ENCODE measurements at regions not wholly inside any gene's neighbourhood (a gene's known extent, or its start where the extent isn't known, plus 50 kb on each side); places are given as distances from the start of the nearest gene placed in this dataset.

- Histone ChIP-seq H3K4me1 (ENCODE audit: low read length) (no peaks in the 10 kb centered on the region), H3K9ac (ENCODE audit: low read length) (no peak overlapping the region), H4K20me1 (ENCODE audit: insufficient read depth, low read length) (no peaks in the 10 kb centered on the region), H3K27me3 (ENCODE audit: low read depth, low read length) (no peaks in the 10 kb centered on the region), H3K79me2 (ENCODE audit: low read length) (no peaks in the 10 kb centered on the region), H3K27ac (ENCODE audit: low read length) (no peak overlapping the region), H3K9me3 (ENCODE audit: insufficient read depth, low read length) (no peaks in the 10 kb centered on the region), H3K4me3 (ENCODE audit: low read length) (no peak overlapping the region), H3K36me3 (replicated peaks; ENCODE audit: low read depth, low read length) (no peaks in the 10 kb centered on the region), H3K4me2 (ENCODE audit: low read length) (no peak overlapping the region), H2AFZ (ENCODE audit: low read depth, low read length) (no peak overlapping the region)
- TF ChIP-seq EZH2phosphoT487 (IDR thresholded peaks at IDR 0.05; ENCODE audit: low read depth) = no peak
- TF ChIP-seq CTCF (IDR thresholded peaks at IDR 0.05; ENCODE audit: low read depth, low read length) = no peak
Observed at GRCh38 chr11:128209138-128209435, 378.3 kb downstream of the ETS1 start.

GRCh38 chr11:128208329-128209137 is 378.8 kb downstream of the ETS1 start:
- H2AFZ ChIP-seq (ENCODE audit: low read depth, low read length) = no peak overlapping the region
- H3K79me2 ChIP-seq (ENCODE audit: low read length) = no peaks in the 10 kb centered on the region
- H3K27ac ChIP-seq (ENCODE audit: low read length) = no peak overlapping the region
- H4K20me1 ChIP-seq (ENCODE audit: insufficient read depth, low read length) = no peaks in the 10 kb centered on the region
- H3K4me3 ChIP-seq (ENCODE audit: low read length) = no peak overlapping the region
- no peaks in the 10 kb centered on the region for H3K9me3 ChIP-seq (ENCODE audit: insufficient read depth, low read length)
- H3K4me2 ChIP-seq (ENCODE audit: low read length) = no peak overlapping the region
- no peak overlapping the region for H3K9ac ChIP-seq (ENCODE audit: low read length)
- H3K4me1 ChIP-seq (ENCODE audit: low read length) = no peaks in the 10 kb centered on the region
- TF ChIP-seq CTCF (IDR thresholded peaks at IDR 0.05; ENCODE audit: low read depth, low read length) = no peak
- TF ChIP-seq EZH2phosphoT487 (IDR thresholded peaks at IDR 0.05; ENCODE audit: low read depth) = no peak
- H3K36me3 ChIP-seq (replicated peaks; ENCODE audit: low read depth, low read length) = no peaks in the 10 kb centered on the region
- H3K27me3 ChIP-seq (ENCODE audit: low read depth, low read length) = no peaks in the 10 kb centered on the region

DNA sequence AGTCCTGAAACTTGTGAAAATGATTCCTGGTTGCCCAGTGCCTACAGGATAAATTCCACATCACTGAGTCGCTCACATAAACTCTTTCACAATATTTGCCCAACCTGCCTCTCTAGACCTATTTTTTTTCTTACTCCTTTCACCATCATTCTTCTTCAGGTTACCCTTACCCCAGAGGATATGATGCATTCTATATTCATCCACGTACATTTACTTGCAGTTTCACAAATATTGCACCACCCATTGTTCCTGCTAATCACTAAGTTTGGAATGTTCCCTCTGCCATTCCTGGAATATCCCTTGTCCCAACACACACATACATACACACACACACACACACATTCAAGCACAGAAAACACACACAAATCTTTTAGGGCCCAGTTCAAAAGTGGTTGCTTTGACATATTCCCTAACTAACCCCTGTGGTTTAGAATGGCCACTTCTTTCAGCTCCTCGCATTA is 379.5 kb downstream of the ETS1 start:
- no peaks in the 10 kb centered on the region for H4K20me1 ChIP-seq (ENCODE audit: insufficient read depth, low read length)
- no peaks in the 10 kb centered on the region for H3K27me3 ChIP-seq (ENCODE audit: low read depth, low read length)
- H2AFZ ChIP-seq (ENCODE audit: low read depth, low read length) = no peak overlapping the region
- no peak overlapping the region for H3K9ac ChIP-seq (ENCODE audit: low read length)
- H3K4me3 ChIP-seq (ENCODE audit: low read length) = no peak overlapping the region
- H3K79me2 ChIP-seq (ENCODE audit: low read length) = no peaks in the 10 kb centered on the region
- TF ChIP-seq EZH2phosphoT487 (IDR thresholded peaks at IDR 0.05; ENCODE audit: low read depth) = no peak
- TF ChIP-seq CTCF (IDR thresholded peaks at IDR 0.05; ENCODE audit: low read depth, low read length) = no peak
- H3K4me2 ChIP-seq (ENCODE audit: low read length) = no peak overlapping the region
- H3K36me3 ChIP-seq (replicated peaks; ENCODE audit: low read depth, low read length) = no peaks in the 10 kb centered on the region
- H3K9me3 ChIP-seq (ENCODE audit: insufficient read depth, low read length) = no peaks in the 10 kb centered on the region
- no peak overlapping the region for H3K27ac ChIP-seq (ENCODE audit: low read length)
- H3K4me1 ChIP-seq (ENCODE audit: low read length) = no peaks in the 10 kb centered on the region

GRCh38 chr11:128206461-128206860 is 380.9 kb downstream of the ETS1 start:
- H2AFZ ChIP-seq (ENCODE audit: low read depth, low read length) = no peak overlapping the region
- H3K27ac ChIP-seq (ENCODE audit: low read length) = no peak overlapping the region
- no peak overlapping the region for H3K4me3 ChIP-seq (ENCODE audit: low read length)
- no peak overlapping the region for H3K4me2 ChIP-seq (ENCODE audit: low read length)
- H3K79me2 ChIP-seq (ENCODE audit: low read length) = no peaks in the 10 kb centered on the region
- H4K20me1 ChIP-seq (ENCODE audit: insufficient read depth, low read length) = no peaks in the 10 kb centered on the region
- no peaks in the 10 kb centered on the region for H3K4me1 ChIP-seq (ENCODE audit: low read length)
- no peak overlapping the region for H3K9ac ChIP-seq (ENCODE audit: low read length)
- H3K27me3 ChIP-seq (ENCODE audit: low read depth, low read length) = no peaks in the 10 kb centered on the region
- no peaks in the 10 kb centered on the region for H3K36me3 ChIP-seq (replicated peaks; ENCODE audit: low read depth, low read length)
- H3K9me3 ChIP-seq (ENCODE audit: insufficient read depth, low read length) = no peaks in the 10 kb centered on the region
- TF ChIP-seq EZH2phosphoT487 (IDR thresholded peaks at IDR 0.05; ENCODE audit: low read depth) = no peak
- TF ChIP-seq CTCF (IDR thresholded peaks at IDR 0.05; ENCODE audit: low read depth, low read length) = no peak

All from OCI-LY3 (cell line).